K562 (cell line): ENCODE measurements at regions not wholly inside any gene's neighbourhood (a gene's known extent, or its start where the extent isn't known, plus 50 kb on each side); places are given as distances from the start of the nearest gene placed in this dataset.
A peak's percentile ranks its signal among the peaks of the same experiment; 100 is the strongest.

Experiments used
- ATAC-seq: fragments of 200-7000 bp; cut with Tn5 transposase; 3 replicates; pipeline ENCODE4 v1.9.1; 2020; ENCODE audit warnings: moderate library complexity
- BruUV-seq: library from RNA; stranded (reverse); fragments of 400-500 nt; replicated peaks from 2 replicates; lab custom pipeline; 2021; lab: Mats Ljungman, UMichigan
- CTCF ChIA-PET: fragments of 300-600 bp; formaldehyde crosslinking; extraction: SDS; loops from one replicate; lab custom pipeline; 2021; ENCODE audit warnings: low intra/inter-chr PET ratio; lab: Yijun Ruan, JAX
- POLR2A ChIA-PET: fragments of 300-600, 350-650 bp; sonication (Branson Sonifier 250); formaldehyde crosslinking; extraction: SDS; loops from one replicate; lab custom pipeline; 2021; ENCODE audit warnings: antibody characterized with exemption, inconsistent platforms; lab: Yijun Ruan, JAX
- DNase-seq, 4 experiments: peaks; one replicate each; pipeline versions ENCODE4 v3.0.0 to v3.0.0-alpha.2; 2011 to 2018; ENCODE audit warnings: low spot score in 3 of 4, mixed read lengths in 3 of 4; ENCODE audit errors: extremely low read depth in 1 of 4
- FAIRE-seq: peaks from 2 replicates; lab custom pipeline; 2011; peaks lifted over from hg19 to GRCh38; lab: Jason Lieb, UNC
- H2AFZ ChIP-seq: 2 replicates; pipeline ENCODE4 v1.6.0; 2011; ENCODE audit warnings: low read depth, low read length, control low read depth, inconsistent platforms
- H3K27ac ChIP-seq: fragments of 200-600 bp; 3 replicates; pipeline ENCODE4 v1.8.0; 2011; ENCODE audit warnings: low read depth, mild to moderate bottlenecking, control low read depth, inconsistent platforms, low read length, moderate library complexity, mixed read lengths; ENCODE audit errors: extremely low read depth
- H3K27me3 ChIP-seq, 2 experiments: fragments of 300-600 bp in 1 of 2; 2 replicates in 1 of 2; 3 replicates in 1 of 2; pipeline versions ENCODE4 v1.6.0 to v1.8.0; 2011; ENCODE audit warnings: inconsistent platforms in 2 of 2, low read length in 2 of 2, mild to moderate bottlenecking in 1 of 2, mixed read lengths in 1 of 2, moderate library complexity in 1 of 2; ENCODE audit not compliant: control insufficient read depth in 2 of 2, insufficient read depth in 2 of 2
- H3K36me3 ChIP-seq: fragments of 300-600 bp; 3 replicates; pipeline ENCODE4 v1.8.0; 2011; ENCODE audit warnings: mild to moderate bottlenecking, low read length, inconsistent platforms; ENCODE audit not compliant: control insufficient read depth, insufficient read depth
- H3K4me1 ChIP-seq, 2 experiments: fragments of 200-600 bp in 1 of 2; replicated peaks in 1 of 2; 2 replicates in 1 of 2; 3 replicates in 1 of 2; pipeline versions ENCODE4 v1.5.1 to v1.8.0; 2011; ENCODE audit warnings: inconsistent platforms in 2 of 2, low read length in 2 of 2, mild to moderate bottlenecking in 1 of 2, mixed read lengths in 1 of 2, moderate library complexity in 1 of 2; ENCODE audit not compliant: control insufficient read depth in 2 of 2, insufficient read depth in 2 of 2
- H3K4me2 ChIP-seq: 2 replicates; pipeline ENCODE4 v1.6.1; 2011; ENCODE audit warnings: low read length, control low read depth, inconsistent platforms, mixed read lengths; ENCODE audit not compliant: insufficient read depth
- H3K4me3 ChIP-seq: fragments of 200-600 bp; sonication (generic), shearing (Covaris generic); 2 replicates; pipeline ENCODE4 v1.5.1; 2016; ENCODE audit warnings: control low read depth, inconsistent platforms
- H3K79me2 ChIP-seq: fragments of 200-600 bp; 3 replicates; pipeline ENCODE4 v1.8.0; 2011; ENCODE audit warnings: low read length, inconsistent platforms; ENCODE audit not compliant: control insufficient read depth, insufficient read depth
- H3K9ac ChIP-seq, 2 experiments: 2 replicates each; pipeline versions ENCODE4 v1.6.0 to v1.6.1; 2011; ENCODE audit warnings: low read depth in 2 of 2, low read length in 2 of 2, control low read depth in 1 of 2, inconsistent platforms in 1 of 2, mild to moderate bottlenecking in 1 of 2, mixed read lengths in 1 of 2; ENCODE audit not compliant: insufficient read depth in 1 of 2
- H3K9me1 ChIP-seq: one replicate; pipeline ENCODE4 v1.6.0; 2011; ENCODE audit warnings: inconsistent platforms, mild to moderate bottlenecking, low read length, moderate library complexity; ENCODE audit not compliant: control insufficient read depth, insufficient read depth
- H3K9me3 ChIP-seq: replicated peaks from 2 replicates; pipeline ENCODE4 v1.5.1; 2011; ENCODE audit warnings: low read depth, low read length, inconsistent platforms; ENCODE audit not compliant: control insufficient read depth, insufficient read depth
- H4K20me1 ChIP-seq: replicated peaks from 2 replicates; pipeline ENCODE4 v1.6.1; 2011; ENCODE audit warnings: low read length, inconsistent platforms, mixed read lengths; ENCODE audit not compliant: control insufficient read depth, insufficient read depth
- E4F1 ChIP-seq: fragments of 250-450 bp; sonication (Bioruptor Pico); IDR thresholded peaks from 2 replicates; pipeline ENCODE4 v1.5.0; 2021; ENCODE audit warnings: mild to moderate bottlenecking, borderline replicate concordance
- SPI1 ChIP-seq: IDR thresholded peaks from 2 replicates; pipeline ENCODE4 v1.6.1; 2011; ENCODE audit warnings: low read depth, low read length, control low read depth, borderline replicate concordance
- ZFP1 ChIP-seq: fragments of 450-650 bp; formaldehyde crosslinking; IDR thresholded peaks from 2 replicates; pipeline ENCODE4 v1.4.0; 2020; ENCODE audit warnings: mild to moderate bottlenecking, mixed read lengths
- ZNF133 ChIP-seq: fragments of 250-450 bp; sonication (Bioruptor Pico); IDR thresholded peaks from 2 replicates; pipeline ENCODE4 v1.4.0; 2020; ENCODE audit warnings: mild to moderate bottlenecking
- ZNF318 ChIP-seq, 2 experiments: fragments of 450-650 bp; IDR thresholded peaks; 2 replicates each; pipeline ENCODE4 v1.6.1; 2016; ENCODE audit warnings: mild to moderate bottlenecking in 2 of 2, borderline replicate concordance in 1 of 2, low read depth in 1 of 2, moderate library complexity in 1 of 2
- ZNF740 ChIP-seq, 3 experiments: fragments of 200-800 bp in 1 of 3; sonication (Bioruptor generic) in 1 of 3; sonication (generic) in 1 of 3; formaldehyde crosslinking in 1 of 3; IDR thresholded peaks; 2 replicates each; pipeline versions ENCODE4 v1.6.1 to v1.8.0; 2016 to 2022; ENCODE audit warnings: mild to moderate bottlenecking in 2 of 3, missing compliant biosample characterization in 2 of 3, missing genetic modification characterization in 2 of 3, missing genetic modification reagents in 1 of 3
- WGBS: fragments of 100-300 bp; shearing (Covaris generic); methylation state at CpG from one replicate; pipeline ENCODE4 v1.1.6; 2016; ENCODE audit warnings: low coverage, mixed read lengths; ENCODE audit not compliant: insufficient coverage; ENCODE audit errors: missing lambda C conversion rate; 5-methylcytosine and 5-hydroxymethylcytosine counted together
- in situ Hi-C: fragments of 300-500 bp; cut with MboI; formaldehyde crosslinking; loops from 4 replicates; pipeline ENCODE4 v1.15.0; 2018; ENCODE audit warnings: inconsistent platforms, mixed read lengths
- intact Hi-C: fragments of 100-400 bp; cut with micrococcal nuclease; formaldehyde crosslinking; loops from 2 replicates; pipeline ENCODE4 v1.14.2; 2022

GRCh38 chr10:33509231-33509831 lies 174.9 kb upstream of the NRP1 start:
- Histone ChIP-seq H3K9ac (no peak overlapping the region), H3K9me1 (no peaks in the 10 kb centered on the region), H3K4me3 (no peak overlapping the region), H3K9me3 (no peaks in the 10 kb centered on the region), H2AFZ (0 out of 2 replicates have a peak overlapping the region, but pooled peaks have one; percentile 1), H4K20me1 (no peaks in the 10 kb centered on the region), H3K4me1 (peaks cover 0 to 2% of the 10 kb centered on the region in 2 experiments; a peak in 3 of 5 replicates), H3K4me2 (0 out of 2 replicates have a peak overlapping the region, but pooled peaks have one; percentile 25), H3K79me2 (no peaks in the 10 kb centered on the region), H3K27me3 (no peaks in the 10 kb centered on the region), H3K36me3 (no peaks in the 10 kb centered on the region), H3K27ac (peak overlapping the region; percentile 23; the same call in 2 of the 3 replicates)
- ATAC-seq = peak; percentile 69
- WGBS = 0% methylated on average over 7 of the region's 7 CpGs
- FAIRE-seq = no peak
- CTCF ChIA-PET = no interaction called here
- no TSS peak for BruUV-seq
- intact Hi-C loops = no loop called here
- DNase-seq = peak in 3 of 4 experiments; percentile 8 to 41 (median 20)
- POLR2A ChIA-PET = interaction anchor here (0.7 kb wide), 1 partner anchor 160 kb away, joined by 3 read pairs; no protein-coding TSS in a partner anchor
- in situ Hi-C loops = no loop called here
- TF ChIP-seq ZNF740 (CRISPR knock-in tag; IDR thresholded peaks at IDR 0.05) (no peak), ZNF740 (tag; IDR thresholded peaks at IDR 0.05) (no peak), SPI1 (peak; percentile 77), ZNF133 (CRISPR knock-in tag) (no peak), ZFP1 (CRISPR knock-in tag) (peak; percentile 88), E4F1 (CRISPR knock-in tag) (no peak), ZNF318 (IDR thresholded peaks at IDR 0.05; ENCODE audit: borderline replicate concordance in 1 of 2, low read depth in 1 of 2) (0 out of 4 replicates have a peak, but pooled peaks of 1 of the 2 experiments have one; percentile 37)
